Thyroid gland (tissue), 4 donors: ENCODE measurements at regions not wholly inside any gene's neighbourhood (a gene's known extent, or its start where the extent isn't known, plus 50 kb on each side); places are given as distances from the start of the nearest gene placed in this dataset.
"Not testable (repeated sequence)": the region's sequence is repeated elsewhere in the genome, so short reads cannot be mapped to it uniquely, and the experiment has no call there.

Experiments used
- DNase-seq, 2 donors: peaks; one replicate each; pipeline ENCODE4 v3.0.0-alpha.2; 2019
- H3K27ac ChIP-seq, 3 donors: fragments of 200-600 bp; sonication (generic); 1 replicate in 2 of 3; 2 replicates in 1 of 3; pipeline ENCODE4 v1.5.1; 2016 to 2019; ENCODE audit warnings: mild to moderate bottlenecking in 1 of 3, moderate library complexity in 1 of 3
- H3K27me3 ChIP-seq: fragments of 200-600 bp; sonication (generic); one replicate; pipeline ENCODE4 v1.5.1; 2019
- H3K36me3 ChIP-seq, 2 donors: fragments of 200-600 bp; sonication (generic); one replicate each; pipeline ENCODE4 v1.5.1; 2016 to 2019
- H3K4me1 ChIP-seq, 2 donors: fragments of 200-600 bp; sonication (generic); one replicate each; pipeline ENCODE4 v1.5.1; 2017 to 2019
- H3K4me3 ChIP-seq, 3 donors: fragments of 200-600 bp; sonication (generic); replicated peaks in 1 of 3; 1 replicate in 2 of 3; 2 replicates in 1 of 3; pipeline ENCODE4 v1.5.1; 2016; ENCODE audit warnings: mild to moderate bottlenecking in 1 of 3
- H3K9me3 ChIP-seq: fragments of 200-600 bp; sonication (generic); one replicate; pipeline ENCODE4 v1.5.1; 2017
- POLR2A ChIP-seq, 2 donors: fragments of 450-650 bp; IDR thresholded peaks; one replicate each; pipeline ENCODE4 v1.6.1; 2017; ENCODE audit warnings: antibody characterized with exemption in 2 of 2, mild to moderate bottlenecking in 2 of 2, moderate library complexity in 1 of 2
- WGBS, 2 donors: methylation state at CpG; one replicate each; pipeline ENCODE4 v1.1.5; 2017; 5-methylcytosine and 5-hydroxymethylcytosine counted together
- intact Hi-C: fragments of 100-400 bp; cut with DNase I; formaldehyde crosslinking; loops from one replicate; pipeline ENCODE4 v1.15.1; 2023
- TF ChIP-seq, protein P1 (sequence below), 6 experiments: fragments of 200-600 bp in 3 of 6; fragments of 450-650 bp in 3 of 6; sonication (generic) in 3 of 6; IDR thresholded peaks; one replicate each; pipeline ENCODE4 v1.5.1; 2016 to 2019; ENCODE audit warnings: antibody characterized with exemption in 6 of 6, mild to moderate bottlenecking in 2 of 6, inconsistent platforms in 1 of 6, moderate library complexity in 1 of 6

DNA sequence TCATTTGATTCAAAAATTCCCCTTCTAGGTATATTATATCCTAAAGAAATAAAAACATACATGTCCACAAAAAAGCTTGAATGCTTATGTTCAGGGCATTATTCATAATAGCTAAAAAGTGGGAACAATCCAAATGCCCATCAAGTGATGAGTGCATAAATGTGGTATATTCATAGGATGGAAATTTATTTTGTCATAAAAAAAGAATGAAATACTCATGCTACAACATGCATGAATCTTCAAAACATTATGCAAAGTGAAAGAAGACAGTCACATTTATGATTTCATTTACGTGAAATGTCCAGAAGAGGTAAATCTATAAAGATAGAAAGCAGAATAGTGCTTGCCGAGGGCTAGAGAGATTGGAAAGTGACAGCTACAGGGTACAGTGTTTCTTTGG lies 83.6 kb upstream of the SLC25A36 start:
- H3K27me3 ChIP-seq, result no peaks in the 10 kb centered on the region
- no peaks in the 10 kb centered on the region for H3K4me1 ChIP-seq
- no peaks in the 10 kb centered on the region for H3K9me3 ChIP-seq
- WGBS, 2 donors, result 83 to 93% methylated on average over 2 of the region's 2 CpGs
- DNase-seq, result no peak
- H3K27ac ChIP-seq, result no peak overlapping the region
- no peaks in the 10 kb centered on the region for H3K36me3 ChIP-seq
- TF ChIP-seq, protein P1, sequence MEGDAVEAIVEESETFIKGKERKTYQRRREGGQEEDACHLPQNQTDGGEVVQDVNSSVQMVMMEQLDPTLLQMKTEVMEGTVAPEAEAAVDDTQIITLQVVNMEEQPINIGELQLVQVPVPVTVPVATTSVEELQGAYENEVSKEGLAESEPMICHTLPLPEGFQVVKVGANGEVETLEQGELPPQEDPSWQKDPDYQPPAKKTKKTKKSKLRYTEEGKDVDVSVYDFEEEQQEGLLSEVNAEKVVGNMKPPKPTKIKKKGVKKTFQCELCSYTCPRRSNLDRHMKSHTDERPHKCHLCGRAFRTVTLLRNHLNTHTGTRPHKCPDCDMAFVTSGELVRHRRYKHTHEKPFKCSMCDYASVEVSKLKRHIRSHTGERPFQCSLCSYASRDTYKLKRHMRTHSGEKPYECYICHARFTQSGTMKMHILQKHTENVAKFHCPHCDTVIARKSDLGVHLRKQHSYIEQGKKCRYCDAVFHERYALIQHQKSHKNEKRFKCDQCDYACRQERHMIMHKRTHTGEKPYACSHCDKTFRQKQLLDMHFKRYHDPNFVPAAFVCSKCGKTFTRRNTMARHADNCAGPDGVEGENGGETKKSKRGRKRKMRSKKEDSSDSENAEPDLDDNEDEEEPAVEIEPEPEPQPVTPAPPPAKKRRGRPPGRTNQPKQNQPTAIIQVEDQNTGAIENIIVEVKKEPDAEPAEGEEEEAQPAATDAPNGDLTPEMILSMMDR (IDR thresholded peaks at IDR 0.05), result no peak
- TF ChIP-seq POLR2A (IDR thresholded peaks at IDR 0.05), result no peak
- intact Hi-C loops, result no loop called here
- no peak overlapping the region for H3K4me3 ChIP-seq

DNA sequence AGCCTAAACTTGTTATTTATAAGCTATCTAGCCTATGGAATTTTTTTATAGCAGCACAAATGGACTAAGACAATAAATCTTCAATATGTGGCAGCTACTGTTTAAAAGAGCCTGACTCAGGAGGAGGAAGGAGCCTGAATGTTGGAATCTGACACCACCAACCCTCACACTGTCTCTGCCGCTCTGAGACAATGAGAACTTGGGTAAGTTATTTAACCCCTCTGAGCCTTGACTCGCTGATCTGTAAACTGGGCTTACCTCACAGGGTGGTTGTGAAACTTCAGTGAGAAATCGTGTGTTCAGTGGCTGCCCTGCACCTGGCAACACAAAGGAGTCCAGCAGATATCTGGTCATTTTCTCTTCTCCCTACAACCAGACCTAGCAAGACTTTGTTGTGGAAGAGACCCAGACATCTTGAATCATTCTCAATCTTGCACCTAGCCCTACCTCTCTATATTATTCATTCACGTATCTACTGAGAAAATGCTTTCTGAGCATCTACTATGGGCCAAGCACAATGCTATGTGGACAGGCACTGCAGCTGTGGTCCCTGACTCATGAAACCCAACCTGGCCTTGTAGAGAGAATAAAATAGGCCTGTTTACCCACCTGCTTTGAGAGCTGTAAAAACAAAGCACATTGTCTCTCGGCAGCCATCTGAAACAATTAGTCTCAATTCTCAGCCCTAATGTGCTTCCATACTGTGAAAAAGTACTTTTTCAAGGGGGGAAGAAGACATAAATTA lies 81.9 kb upstream of the SLC25A36 start:
- H3K27ac ChIP-seq, result no peak overlapping the region
- no peaks in the 10 kb centered on the region for H3K36me3 ChIP-seq
- DNase-seq, result no peak
- H3K27me3 ChIP-seq, result no peaks in the 10 kb centered on the region
- H3K9me3 ChIP-seq, result no peaks in the 10 kb centered on the region
- intact Hi-C loops, result no loop called here
- WGBS, 2 donors, result 74% methylated on average over 5 of the region's 5 CpGs
- no peak overlapping the region for H3K4me3 ChIP-seq
- TF ChIP-seq POLR2A (IDR thresholded peaks at IDR 0.05), result no peak
- TF ChIP-seq, protein P1 (IDR thresholded peaks at IDR 0.05), result no peak
- H3K4me1 ChIP-seq, result no peaks in the 10 kb centered on the region

DNA sequence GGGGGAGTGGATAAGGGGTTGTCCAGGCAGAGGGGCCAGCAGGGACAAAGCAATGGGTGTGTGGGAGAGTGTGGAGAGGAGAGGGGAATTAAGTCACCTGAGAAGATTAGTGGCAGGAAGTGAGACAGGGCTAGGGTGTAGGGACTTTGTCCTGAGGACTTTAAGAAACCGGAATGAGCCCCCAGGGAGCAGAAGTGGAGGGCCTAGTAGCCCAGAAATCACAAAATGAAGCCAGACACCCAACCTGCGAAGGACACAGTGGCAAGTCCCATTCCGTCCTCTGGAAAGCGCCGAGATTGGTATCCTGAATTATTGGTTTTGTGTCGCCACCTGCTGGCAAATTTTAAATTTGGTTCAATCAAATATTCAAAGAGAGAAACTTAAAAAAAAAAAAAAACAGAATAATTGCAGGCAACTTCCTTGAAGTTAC lies 78.0 kb upstream of the SLC25A36 start:
- peak; percentile 36 to 56 for DNase-seq
- Histone ChIP-seq H3K27ac (no peak overlapping the region), H3K4me3 (no peak overlapping the region), H3K36me3 (no peaks in the 10 kb centered on the region), H3K27me3 (no peaks in the 10 kb centered on the region), H3K9me3 (no peaks in the 10 kb centered on the region), H3K4me1 (no peaks in the 10 kb centered on the region)
- intact Hi-C loops, result no loop called here
- WGBS, 2 donors, result 12% methylated on average over 6 of the region's 6 CpGs
- TF ChIP-seq, protein P1 (IDR thresholded peaks at IDR 0.05), result peak in 4 of 6 experiments; percentile 16 to 64 (median 52)
- no peak for TF ChIP-seq POLR2A (IDR thresholded peaks at IDR 0.05)

DNA sequence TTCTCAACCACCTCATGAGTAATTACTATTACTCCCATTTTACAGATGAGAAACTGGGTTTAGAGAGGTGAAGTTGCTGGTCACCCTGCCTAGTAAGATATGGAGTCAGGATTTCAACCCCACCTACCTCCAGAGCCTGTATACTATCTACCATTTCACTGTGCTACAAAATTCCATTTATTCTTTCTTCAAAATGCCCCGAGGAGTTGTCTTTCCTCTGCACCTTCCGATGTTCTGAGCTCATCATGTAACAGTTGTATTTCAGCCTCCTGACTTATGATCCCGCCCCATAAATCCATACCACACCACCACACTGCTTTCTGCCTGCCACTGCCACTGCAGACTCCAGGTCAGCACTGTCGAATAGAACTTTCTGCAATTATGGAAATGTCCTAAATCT lies 71.3 kb upstream of the SLC25A36 start:
- 90 to 93% methylated on average over 4 of the region's 4 CpGs for WGBS, 2 donors

DNA sequence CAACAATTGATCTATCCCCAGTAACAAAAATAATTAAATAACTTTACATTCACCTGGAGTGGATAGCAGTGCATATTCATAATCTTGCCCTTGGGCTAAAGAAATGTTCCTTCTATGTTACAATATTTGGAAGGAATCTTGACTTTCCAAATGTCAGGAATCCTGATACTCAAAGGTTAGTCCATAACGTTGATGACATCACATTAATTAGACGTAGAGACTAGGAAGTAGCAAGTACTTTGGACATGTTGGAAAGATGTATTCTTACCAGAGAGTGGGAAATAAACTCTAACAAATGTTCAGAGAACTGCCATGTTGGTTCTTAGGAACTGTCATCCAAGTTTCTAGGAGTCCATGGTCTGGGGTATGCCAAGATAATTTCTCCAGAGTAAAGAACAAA lies 70.6 kb upstream of the SLC25A36 start:
- no peak for TF ChIP-seq POLR2A (IDR thresholded peaks at IDR 0.05)
- TF ChIP-seq, protein P1 (IDR thresholded peaks at IDR 0.05), result no peak
- H3K27ac ChIP-seq, result no peak overlapping the region

More for the DNA sequence above, 71.3 kb upstream of the SLC25A36 start:
- Histone ChIP-seq H3K36me3 (no peaks in the 10 kb centered on the region), H3K9me3 (no peaks in the 10 kb centered on the region), H3K27ac (no peak overlapping the region), H3K27me3 (no peaks in the 10 kb centered on the region), H3K4me1 (no peaks in the 10 kb centered on the region), H3K4me3 (no peak overlapping the region)
- TF ChIP-seq, protein P1 (IDR thresholded peaks at IDR 0.05), result no peak
- no peak for TF ChIP-seq POLR2A (IDR thresholded peaks at IDR 0.05)
- intact Hi-C loops, result no loop called here
- no peak for DNase-seq

DNA sequence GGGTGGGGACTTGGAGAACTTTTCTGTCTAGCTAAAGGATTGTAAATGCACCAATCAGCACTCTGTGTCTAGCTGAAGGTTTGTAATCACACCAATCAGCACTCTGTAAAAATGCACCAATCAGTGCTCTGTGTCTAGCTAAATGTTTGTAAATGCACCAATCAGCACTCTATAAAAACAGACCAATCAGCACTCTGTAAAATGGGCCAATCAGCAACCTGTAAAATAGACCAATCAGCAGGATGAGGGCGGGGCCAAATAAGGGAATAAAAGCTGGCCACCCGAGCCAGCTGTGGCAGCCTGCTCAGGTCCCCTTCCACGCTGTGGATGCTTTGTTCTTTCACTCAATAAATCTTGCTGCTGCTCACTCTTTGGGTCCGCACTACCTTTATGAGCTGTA lies 69.5 kb upstream of the SLC25A36 start:
- 67 to 69% methylated on average over 4 of the region's 4 CpGs for WGBS, 2 donors
- intact Hi-C loops, H3K4me1 ChIP-seq, H3K4me3 ChIP-seq, DNase-seq, H3K36me3 ChIP-seq, H3K27me3 ChIP-seq, H3K27ac ChIP-seq, H3K9me3 ChIP-seq: not testable (repeated sequence)

More for the DNA sequence above, 70.6 kb upstream of the SLC25A36 start:
- Histone ChIP-seq H3K9me3 (no peaks in the 10 kb centered on the region), H3K4me3 (no peak overlapping the region), H3K36me3 (no peaks in the 10 kb centered on the region), H3K27me3 (no peaks in the 10 kb centered on the region), H3K4me1 (no peaks in the 10 kb centered on the region)
- DNase-seq, result no peak
- intact Hi-C loops, result no loop called here
- 78 to 87% methylated on average over 2 of the region's 2 CpGs for WGBS, 2 donors
